ENCODE measurements at regions not wholly inside any gene's neighbourhood (a gene's known extent, or its start where the extent isn't known, plus 50 kb on each side); places are given as distances from the start of the nearest gene placed in this dataset.

DNA sequence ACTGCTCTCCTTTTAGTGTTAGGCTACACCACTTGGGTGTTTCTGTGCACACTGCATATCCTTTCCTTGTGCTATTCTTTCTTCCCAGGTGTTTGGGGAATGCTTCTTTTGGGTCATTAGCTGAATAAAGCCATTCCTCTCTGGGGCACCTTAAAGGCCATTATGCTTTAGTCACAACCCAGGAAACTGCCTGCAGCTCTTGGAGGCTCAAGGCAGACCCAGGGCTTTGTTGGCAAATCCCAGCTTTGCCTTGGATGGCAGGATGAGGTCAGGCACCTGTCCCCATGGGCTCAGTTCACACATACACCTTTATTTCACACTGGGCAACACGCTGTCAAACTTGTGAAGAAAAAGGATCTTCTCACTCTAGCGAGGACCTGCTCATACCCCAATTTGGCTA, 460.6 kb downstream of the CCSER2 start:
- DNase-seq: no peak
- no peaks in the 10 kb centered on the region for H3K9me3 Mint-ChIP-seq
- no peaks in the 10 kb centered on the region for H3K27me3 Mint-ChIP-seq
- no peaks in the 10 kb centered on the region for H3K4me1 Mint-ChIP-seq
- POLR2A ChIA-PET: no interaction called here
- no peaks in the 10 kb centered on the region for H3K36me3 Mint-ChIP-seq (ENCODE audit: low read depth)
- CTCF ChIA-PET: interaction anchor here (0.6 kb wide), 1 partner anchor 226 kb away, joined by 5 read pairs; no protein-coding TSS in a partner anchor
- no peak overlapping the region for H3K4me3 Mint-ChIP-seq
- H3K27ac Mint-ChIP-seq: no peak overlapping the region

- H3K9me3 Mint-ChIP-seq: no peaks in the 10 kb centered on the region
- ChIA-PET CTCF (no interaction called here), POLR2A (no interaction called here)
- H3K27me3 Mint-ChIP-seq: no peaks in the 10 kb centered on the region
- DNase-seq: no peak
- no peaks in the 10 kb centered on the region for H3K36me3 Mint-ChIP-seq (ENCODE audit: low read depth)
- no peaks in the 10 kb centered on the region for H3K4me1 Mint-ChIP-seq
- H3K27ac Mint-ChIP-seq: no peak overlapping the region
- no peak overlapping the region for H3K4me3 Mint-ChIP-seq
These were observed 469.9 kb downstream of the CCSER2 start for GRCh38 chr10:84798312-84798711.

GRCh38 chr10:84801156-84801555, 472.8 kb downstream of the CCSER2 start:
- POLR2A ChIA-PET: no interaction called here
- CTCF ChIA-PET: no interaction called here
- no peaks in the 10 kb centered on the region for H3K4me1 Mint-ChIP-seq

GRCh38 chr10:84801916-84802315, 473.5 kb downstream of the CCSER2 start:
- Mint-ChIP-seq H3K4me1 (no peaks in the 10 kb centered on the region), H3K36me3 (ENCODE audit: low read depth) (no peaks in the 10 kb centered on the region), H3K27me3 (no peaks in the 10 kb centered on the region), H3K4me3 (no peak overlapping the region), H3K27ac (no peak overlapping the region), H3K9me3 (no peaks in the 10 kb centered on the region)
- ChIA-PET POLR2A (no interaction called here), CTCF (no interaction called here)
- DNase-seq: no peak

More at GRCh38 chr10:84801156-84801555, 472.8 kb downstream of the CCSER2 start:
- Mint-ChIP-seq H3K9me3 (no peaks in the 10 kb centered on the region), H3K27ac (no peak overlapping the region), H3K27me3 (no peaks in the 10 kb centered on the region), H3K36me3 (ENCODE audit: low read depth) (no peaks in the 10 kb centered on the region), H3K4me3 (no peak overlapping the region)
- no peak for DNase-seq

DNA sequence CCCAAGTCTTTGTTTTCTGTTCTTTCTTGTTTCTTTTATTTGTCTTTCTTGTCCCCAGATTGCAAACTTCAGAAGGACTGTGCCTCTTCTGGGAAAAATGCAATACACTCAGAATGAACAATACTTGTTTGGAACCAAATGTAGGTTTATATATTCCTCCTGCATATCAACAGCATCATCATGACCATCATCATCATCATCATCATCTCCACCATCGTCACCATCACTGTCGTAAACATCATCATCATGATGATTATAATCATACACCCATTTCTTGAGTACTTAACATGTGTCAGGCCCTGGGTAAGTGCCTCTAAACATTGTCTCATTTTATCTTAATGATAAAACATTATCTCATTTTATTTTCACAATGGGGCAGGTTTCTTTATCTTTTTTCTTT, 476.8 kb downstream of the CCSER2 start:
- H3K4me1 Mint-ChIP-seq: no peaks in the 10 kb centered on the region
- no peaks in the 10 kb centered on the region for H3K27me3 Mint-ChIP-seq
- no peak overlapping the region for H3K27ac Mint-ChIP-seq
- no peaks in the 10 kb centered on the region for H3K9me3 Mint-ChIP-seq
- H3K4me3 Mint-ChIP-seq: no peak overlapping the region
- DNase-seq: no peak
- H3K36me3 Mint-ChIP-seq (ENCODE audit: low read depth): no peaks in the 10 kb centered on the region
- POLR2A ChIA-PET: no interaction called here
- CTCF ChIA-PET: no interaction called here

DNA sequence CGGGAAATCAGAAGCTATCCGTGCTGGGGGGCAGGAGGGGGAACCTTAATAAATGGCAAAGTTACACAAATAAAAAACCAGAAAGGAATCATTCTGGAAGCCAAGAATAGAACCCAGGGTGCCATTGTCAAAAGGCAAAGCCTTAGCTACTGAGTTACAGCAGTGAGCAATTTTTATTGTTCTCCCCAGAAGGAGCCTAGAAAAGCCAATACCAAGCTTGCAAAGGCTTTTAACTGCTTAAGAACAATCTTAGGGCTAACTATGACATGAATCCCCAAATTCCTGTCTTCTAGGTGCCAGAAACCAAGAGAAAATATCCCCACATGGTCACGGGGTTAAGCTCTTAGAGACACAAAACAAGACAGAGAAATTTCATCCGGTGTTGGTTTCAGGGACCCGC, 482.7 kb downstream of the CCSER2 start:
- Mint-ChIP-seq H3K9me3 (no peaks in the 10 kb centered on the region), H3K27ac (no peak overlapping the region), H3K4me3 (no peak overlapping the region), H3K27me3 (no peaks in the 10 kb centered on the region), H3K36me3 (ENCODE audit: low read depth) (no peaks in the 10 kb centered on the region), H3K4me1 (no peaks in the 10 kb centered on the region)
- ChIA-PET CTCF (interaction anchor here (1.6 kb wide), 1 partner anchor 9 kb away, joined by 4 read pairs; no protein-coding TSS in a partner anchor), POLR2A (no interaction called here)
- no peak for DNase-seq

- peaks cover 3% of the 10 kb centered on the region for H3K27me3 Mint-ChIP-seq
- H3K9me3 Mint-ChIP-seq: no peaks in the 10 kb centered on the region
- CTCF ChIA-PET: no interaction called here
- no peaks in the 10 kb centered on the region for H3K4me1 Mint-ChIP-seq
- H3K27ac Mint-ChIP-seq: no peak overlapping the region
- H3K4me3 Mint-ChIP-seq: no peak overlapping the region
- no peak for DNase-seq
- no peaks in the 10 kb centered on the region for H3K36me3 Mint-ChIP-seq (ENCODE audit: low read depth)
- POLR2A ChIA-PET: no interaction called here
These were observed 490.6 kb downstream of the CCSER2 start for GRCh38 chr10:84818961-84819360.

DNA sequence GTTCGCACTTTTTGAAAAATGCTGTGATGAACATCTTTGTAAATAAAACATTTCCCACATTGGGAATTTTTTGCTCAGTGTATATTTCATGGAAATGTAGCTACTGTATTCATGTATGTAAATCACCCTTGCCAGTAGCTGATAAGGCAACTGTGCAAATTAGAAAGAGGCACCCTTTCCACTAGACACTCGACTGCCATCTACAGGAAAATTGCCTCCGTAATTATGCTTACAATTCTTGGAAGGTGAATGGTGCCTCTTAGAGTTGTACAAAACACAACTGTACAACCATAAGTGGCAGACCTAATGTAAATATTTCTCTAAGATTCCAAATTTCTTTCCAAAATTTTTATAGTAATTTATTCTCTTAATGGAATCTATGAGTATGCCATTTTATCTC, 491.7 kb downstream of the CCSER2 start:
- ChIA-PET CTCF (interaction anchor here (1.4 kb wide), 1 partner anchor 9 kb away, joined by 4 read pairs; no protein-coding TSS in a partner anchor), POLR2A (no interaction called here)
- H3K27me3 Mint-ChIP-seq: peaks cover 3% of the 10 kb centered on the region

GRCh38 chr10:84820596-84820995, 492.2 kb downstream of the CCSER2 start:
- Mint-ChIP-seq H3K9me3 (no peaks in the 10 kb centered on the region), H3K36me3 (ENCODE audit: low read depth) (no peaks in the 10 kb centered on the region), H3K4me1 (no peaks in the 10 kb centered on the region), H3K27me3 (peaks cover 3% of the 10 kb centered on the region), H3K27ac (no peak overlapping the region), H3K4me3 (no peak overlapping the region)
- CTCF ChIA-PET: interaction anchor here (0.6 to 1.4 kb wide), 2 partner anchors 9 to 10 kb away, joined by 3 to 4 read pairs; no protein-coding TSS in a partner anchor
- POLR2A ChIA-PET: no interaction called here
- no peak for DNase-seq

More for the DNA sequence above, 491.7 kb downstream of the CCSER2 start:
- H3K27ac Mint-ChIP-seq: no peak overlapping the region
- H3K4me3 Mint-ChIP-seq: no peak overlapping the region
- H3K9me3 Mint-ChIP-seq: no peaks in the 10 kb centered on the region
- no peaks in the 10 kb centered on the region for H3K4me1 Mint-ChIP-seq
- H3K36me3 Mint-ChIP-seq (ENCODE audit: low read depth): no peaks in the 10 kb centered on the region
- DNase-seq: no peak

GRCh38 chr10:84822931-84823630, 494.7 kb downstream of the CCSER2 start:
- no peak for DNase-seq
- Mint-ChIP-seq H3K27ac (no peak overlapping the region), H3K36me3 (ENCODE audit: low read depth) (no peaks in the 10 kb centered on the region), H3K4me1 (no peaks in the 10 kb centered on the region), H3K9me3 (no peaks in the 10 kb centered on the region), H3K4me3 (no peak overlapping the region), H3K27me3 (no peaks in the 10 kb centered on the region)
- CTCF ChIA-PET: interaction anchor here (0.6 kb wide), 1 partner anchor 355 kb away, joined by 3 read pairs; no protein-coding TSS in a partner anchor
- POLR2A ChIA-PET: no interaction called here

GRCh38 chr10:84824525-84824924, 496.1 kb downstream of the CCSER2 start:
- H3K4me3 Mint-ChIP-seq: no peak overlapping the region
- POLR2A ChIA-PET: no interaction called here
- no peaks in the 10 kb centered on the region for H3K27me3 Mint-ChIP-seq
- H3K9me3 Mint-ChIP-seq: no peaks in the 10 kb centered on the region
- DNase-seq: no peak
- H3K27ac Mint-ChIP-seq: no peak overlapping the region
- CTCF ChIA-PET: no interaction called here
- H3K4me1 Mint-ChIP-seq: no peaks in the 10 kb centered on the region
- no peaks in the 10 kb centered on the region for H3K36me3 Mint-ChIP-seq (ENCODE audit: low read depth)

DNA sequence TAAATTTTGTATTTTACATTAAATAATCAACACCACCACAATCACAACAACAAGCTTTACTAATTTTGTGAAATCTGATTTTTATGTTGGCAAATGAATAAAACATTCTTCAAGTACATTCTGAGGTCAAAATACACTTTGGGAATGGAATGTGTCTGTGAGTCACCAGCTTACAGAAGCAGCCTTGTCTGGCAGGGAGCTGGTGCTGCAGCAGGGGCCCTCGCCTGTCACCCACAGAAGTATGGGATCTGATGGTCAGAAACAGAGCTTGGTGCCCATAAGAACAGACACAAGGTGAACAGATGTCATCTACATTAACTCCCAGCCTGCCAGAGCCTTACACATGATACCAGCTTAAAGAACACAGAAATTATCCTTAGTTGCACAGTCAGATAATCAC, 496.9 kb downstream of the CCSER2 start:
- Mint-ChIP-seq H3K4me3 (no peak overlapping the region), H3K27ac (no peak overlapping the region), H3K36me3 (ENCODE audit: low read depth) (no peaks in the 10 kb centered on the region), H3K9me3 (no peaks in the 10 kb centered on the region), H3K27me3 (no peaks in the 10 kb centered on the region), H3K4me1 (no peaks in the 10 kb centered on the region)
- DNase-seq: no peak
- POLR2A ChIA-PET: no interaction called here
- CTCF ChIA-PET: no interaction called here

DNA sequence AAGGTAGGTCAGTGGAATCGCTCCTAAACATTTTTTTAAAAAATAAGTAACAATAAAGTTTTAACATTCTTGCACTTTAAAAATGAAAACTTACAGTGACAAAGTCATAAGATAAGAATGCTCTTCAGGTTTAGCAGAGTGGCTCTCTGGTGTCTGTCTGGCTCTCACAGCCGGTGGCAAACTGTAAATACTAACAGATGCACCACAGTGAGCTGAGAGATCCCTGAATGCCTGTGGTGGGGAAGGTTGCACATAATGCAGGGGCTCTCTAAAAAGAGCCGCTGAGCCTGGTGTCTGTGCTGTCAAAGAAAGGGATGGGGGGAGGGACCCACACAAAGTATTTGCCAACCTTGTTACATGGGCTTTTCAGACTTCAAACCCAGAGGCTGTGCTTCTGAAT, 498.3 kb downstream of the CCSER2 start:
- Mint-ChIP-seq H3K27ac (no peak overlapping the region), H3K36me3 (ENCODE audit: low read depth) (no peaks in the 10 kb centered on the region), H3K4me1 (no peaks in the 10 kb centered on the region), H3K9me3 (no peaks in the 10 kb centered on the region), H3K4me3 (no peak overlapping the region), H3K27me3 (no peaks in the 10 kb centered on the region)
- CTCF ChIA-PET: no interaction called here
- POLR2A ChIA-PET: no interaction called here
- DNase-seq: no peak

- POLR2A ChIA-PET: no interaction called here
- Mint-ChIP-seq H3K4me1 (no peaks in the 10 kb centered on the region), H3K27ac (no peak overlapping the region), H3K27me3 (peaks cover under 1% of the 10 kb centered on the region), H3K36me3 (ENCODE audit: low read depth) (no peaks in the 10 kb centered on the region), H3K4me3 (no peak overlapping the region), H3K9me3 (no peaks in the 10 kb centered on the region)
- DNase-seq: no peak
- CTCF ChIA-PET: no interaction called here
These were observed 500.7 kb downstream of the CCSER2 start for GRCh38 chr10:84829131-84829530.

Measured in activated CD4-positive, alpha-beta T cell treated with anti-CD3 and anti-CD28 coated beads, Interleukin-2, amount 10 ng/mL, durations not matched to agents 7 days and 5 days (primary cell).